Liver (tissue), 7 donors: ENCODE measurements at regions not wholly inside any gene's neighbourhood (a gene's known extent, or its start where the extent isn't known, plus 50 kb on each side); places are given as distances from the start of the nearest gene placed in this dataset.

ENCODE experiments used
- DNase-seq: peaks from one replicate; pipeline ENCODE4 v3.0.0-alpha.2; 2017; ENCODE audit warnings: low spot score
- H3K27ac ChIP-seq, 2 donors: one replicate each; pipeline ENCODE4 v1.7.0; 2013; ENCODE audit warnings: inconsistent platforms in 2 of 2, low read length in 2 of 2, control low read depth in 1 of 2, low read depth in 1 of 2, mild to moderate bottlenecking in 1 of 2
- H3K27me3 ChIP-seq, 4 donors: one replicate each; pipeline versions ENCODE4 v1.6.1 to v1.7.0; 2013; ENCODE audit warnings: low read length in 3 of 4, inconsistent platforms in 1 of 4, mild to moderate bottlenecking in 1 of 4, moderate library complexity in 1 of 4; ENCODE audit not compliant: control insufficient read depth in 4 of 4, insufficient read depth in 4 of 4
- H3K36me3 ChIP-seq, 4 donors: one replicate each; pipeline versions ENCODE4 v1.6.1 to v1.7.0; 2013; ENCODE audit warnings: low read length in 3 of 4, mild to moderate bottlenecking in 3 of 4, low read depth in 1 of 4, moderate library complexity in 1 of 4; ENCODE audit not compliant: control insufficient read depth in 4 of 4, insufficient read depth in 3 of 4
- H3K4me1 ChIP-seq, 4 donors: one replicate each; pipeline versions ENCODE4 v1.6.1 to v1.7.0; 2013; ENCODE audit warnings: low read length in 3 of 4, mild to moderate bottlenecking in 3 of 4, moderate library complexity in 1 of 4; ENCODE audit not compliant: control insufficient read depth in 4 of 4, insufficient read depth in 4 of 4
- H3K4me3 ChIP-seq, 3 donors: one replicate each; pipeline versions ENCODE4 v1.6.1 to v1.7.0; 2013; ENCODE audit warnings: low read length in 3 of 3, control low read depth in 1 of 3, low read depth in 1 of 3, mild to moderate bottlenecking in 1 of 3
- H3K9ac ChIP-seq, 2 donors: one replicate each; pipeline ENCODE4 v1.7.0; 2013; ENCODE audit warnings: low read length in 2 of 2, mild to moderate bottlenecking in 2 of 2, moderate library complexity in 2 of 2, control low read depth in 1 of 2, low read depth in 1 of 2
- H3K9me3 ChIP-seq, 4 donors: one replicate each; pipeline versions ENCODE4 v1.6.1 to v1.7.0; 2013; ENCODE audit warnings: low read length in 3 of 4; ENCODE audit not compliant: control insufficient read depth in 4 of 4
- EGR1 ChIP-seq, 2 donors: IDR thresholded peaks; 2 replicates each; pipeline ENCODE4 v1.6.1; 2016 to 2018; ENCODE audit warnings: antibody characterized with exemption in 2 of 2, low read depth in 2 of 2
- JUND ChIP-seq, 2 donors: IDR thresholded peaks; 2 replicates each; pipeline ENCODE4 v1.6.1; 2016; ENCODE audit warnings: antibody characterized with exemption in 2 of 2
- NR2F2 ChIP-seq: IDR thresholded peaks from 2 replicates; pipeline ENCODE4 v1.6.1; 2016; ENCODE audit warnings: antibody characterized with exemption
- RAD21 ChIP-seq, 2 donors: IDR thresholded peaks; 2 replicates each; pipeline ENCODE4 v1.6.1; 2016; ENCODE audit warnings: antibody characterized with exemption in 2 of 2, mild to moderate bottlenecking in 2 of 2
- SP1 ChIP-seq: IDR thresholded peaks from 2 replicates; pipeline ENCODE4 v1.6.1; 2018; ENCODE audit warnings: antibody characterized with exemption, mild to moderate bottlenecking
- YY1 ChIP-seq: IDR thresholded peaks from 2 replicates; pipeline ENCODE4 v1.6.1; 2016; ENCODE audit warnings: antibody characterized with exemption, mild to moderate bottlenecking
- WGBS: extraction: QIAGEN DNeasy Blood & Tissue Kit; methylation state at CpG from one replicate; pipeline ENCODE4 v1.1.7; 2013; 5-methylcytosine and 5-hydroxymethylcytosine counted together
- TF ChIP-seq, protein P1 (sequence below): IDR thresholded peaks from 2 replicates; pipeline ENCODE4 v1.6.1; 2016; ENCODE audit warnings: antibody characterized with exemption, mild to moderate bottlenecking
- TF ChIP-seq, protein P2 (sequence below): IDR thresholded peaks from 2 replicates; pipeline ENCODE4 v1.6.1; 2016; ENCODE audit warnings: antibody characterized with exemption
- TF ChIP-seq, protein P3 (sequence below): IDR thresholded peaks from 2 replicates; pipeline ENCODE4 v1.6.1; 2016; ENCODE audit warnings: antibody characterized with exemption
- TF ChIP-seq, protein P4 (sequence below): IDR thresholded peaks from 2 replicates; pipeline ENCODE4 v1.6.1; 2016; ENCODE audit warnings: antibody characterized with exemption
- donor health status: healthy.
- donor health status: healthy.
- donor health status: healthy.
- donor health status: healthy.

DNA sequence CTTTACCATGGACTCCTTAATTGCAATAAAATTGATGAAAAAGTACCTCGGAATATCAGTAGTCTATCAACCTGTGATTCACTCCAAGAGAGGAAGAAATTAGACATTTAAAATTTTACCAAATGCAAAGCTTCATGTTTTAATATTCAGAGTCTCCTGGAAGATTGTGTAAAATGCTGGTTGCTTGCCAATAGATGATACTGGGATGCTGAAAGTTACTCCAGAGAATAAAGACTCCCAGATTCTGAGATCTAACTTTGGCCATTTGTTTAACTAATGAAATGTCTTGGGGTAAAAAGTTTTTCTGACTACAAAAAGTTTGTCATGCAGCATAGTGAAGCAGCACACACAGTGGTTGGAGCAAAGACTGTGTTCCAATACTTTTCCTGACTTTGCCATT lies 176.7 kb upstream of the RSPO3 start:
- H3K4me3 ChIP-seq = no peak overlapping the region
- no peaks in the 10 kb centered on the region for H3K9me3 ChIP-seq
- WGBS = 64% methylated on average over 1 of the region's 1 CpG
- no peak overlapping the region for H3K27ac ChIP-seq
- TF ChIP-seq RAD21 (IDR thresholded peaks at IDR 0.05) (no peak), SP1 (no peak), EGR1 (IDR thresholded peaks at IDR 0.05; ENCODE audit: low read depth in 2 of 2) (no peak)
- TF ChIP-seq, protein P1, sequence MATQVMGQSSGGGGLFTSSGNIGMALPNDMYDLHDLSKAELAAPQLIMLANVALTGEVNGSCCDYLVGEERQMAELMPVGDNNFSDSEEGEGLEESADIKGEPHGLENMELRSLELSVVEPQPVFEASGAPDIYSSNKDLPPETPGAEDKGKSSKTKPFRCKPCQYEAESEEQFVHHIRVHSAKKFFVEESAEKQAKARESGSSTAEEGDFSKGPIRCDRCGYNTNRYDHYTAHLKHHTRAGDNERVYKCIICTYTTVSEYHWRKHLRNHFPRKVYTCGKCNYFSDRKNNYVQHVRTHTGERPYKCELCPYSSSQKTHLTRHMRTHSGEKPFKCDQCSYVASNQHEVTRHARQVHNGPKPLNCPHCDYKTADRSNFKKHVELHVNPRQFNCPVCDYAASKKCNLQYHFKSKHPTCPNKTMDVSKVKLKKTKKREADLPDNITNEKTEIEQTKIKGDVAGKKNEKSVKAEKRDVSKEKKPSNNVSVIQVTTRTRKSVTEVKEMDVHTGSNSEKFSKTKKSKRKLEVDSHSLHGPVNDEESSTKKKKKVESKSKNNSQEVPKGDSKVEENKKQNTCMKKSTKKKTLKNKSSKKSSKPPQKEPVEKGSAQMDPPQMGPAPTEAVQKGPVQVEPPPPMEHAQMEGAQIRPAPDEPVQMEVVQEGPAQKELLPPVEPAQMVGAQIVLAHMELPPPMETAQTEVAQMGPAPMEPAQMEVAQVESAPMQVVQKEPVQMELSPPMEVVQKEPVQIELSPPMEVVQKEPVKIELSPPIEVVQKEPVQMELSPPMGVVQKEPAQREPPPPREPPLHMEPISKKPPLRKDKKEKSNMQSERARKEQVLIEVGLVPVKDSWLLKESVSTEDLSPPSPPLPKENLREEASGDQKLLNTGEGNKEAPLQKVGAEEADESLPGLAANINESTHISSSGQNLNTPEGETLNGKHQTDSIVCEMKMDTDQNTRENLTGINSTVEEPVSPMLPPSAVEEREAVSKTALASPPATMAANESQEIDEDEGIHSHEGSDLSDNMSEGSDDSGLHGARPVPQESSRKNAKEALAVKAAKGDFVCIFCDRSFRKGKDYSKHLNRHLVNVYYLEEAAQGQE = no peak
- peaks cover 0 to 3% (median 0%) of the 10 kb centered on the region in 4 donors for H3K27me3 ChIP-seq
- no peaks in the 10 kb centered on the region for H3K4me1 ChIP-seq
- no peaks in the 10 kb centered on the region for H3K36me3 ChIP-seq
- H3K9ac ChIP-seq = no peak overlapping the region
- no peak for DNase-seq

DNA sequence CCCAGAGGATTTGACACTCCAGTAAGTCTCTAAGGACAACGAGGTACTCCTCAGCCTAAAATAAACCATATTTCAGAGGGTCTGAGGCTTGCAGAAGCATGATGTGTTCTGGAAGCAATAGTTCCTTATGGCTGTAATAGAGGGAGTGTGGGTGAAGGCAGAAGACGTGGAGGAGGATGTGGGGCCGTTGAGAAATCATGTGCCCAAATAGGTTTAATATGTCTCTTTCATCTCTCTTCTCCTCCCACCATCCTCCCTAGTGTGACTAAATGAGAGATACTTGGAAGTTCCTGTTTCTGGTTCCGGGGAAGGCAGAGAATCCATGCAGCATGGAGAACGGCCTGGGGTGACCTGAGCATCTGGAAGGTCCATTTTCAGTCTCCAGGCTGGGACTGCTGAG lies 174.0 kb upstream of the RSPO3 start:
- Histone ChIP-seq H3K9ac (no peak overlapping the region), H3K27ac (no peak overlapping the region), H3K9me3 (no peaks in the 10 kb centered on the region), H3K4me1 (no peaks in the 10 kb centered on the region), H3K27me3 (peaks cover 0 to 3% (median 0%) of the 10 kb centered on the region in 4 donors), H3K4me3 (no peak overlapping the region), H3K36me3 (no peaks in the 10 kb centered on the region)
- 56% methylated on average over 5 of the region's 5 CpGs for WGBS
- TF ChIP-seq JUND (IDR thresholded peaks at IDR 0.05) (no peak), NR2F2 (no peak), YY1 (no peak), SP1 (no peak), RAD21 (IDR thresholded peaks at IDR 0.05) (no peak)
- TF ChIP-seq, protein P1 = no peak
- TF ChIP-seq, protein P2, sequence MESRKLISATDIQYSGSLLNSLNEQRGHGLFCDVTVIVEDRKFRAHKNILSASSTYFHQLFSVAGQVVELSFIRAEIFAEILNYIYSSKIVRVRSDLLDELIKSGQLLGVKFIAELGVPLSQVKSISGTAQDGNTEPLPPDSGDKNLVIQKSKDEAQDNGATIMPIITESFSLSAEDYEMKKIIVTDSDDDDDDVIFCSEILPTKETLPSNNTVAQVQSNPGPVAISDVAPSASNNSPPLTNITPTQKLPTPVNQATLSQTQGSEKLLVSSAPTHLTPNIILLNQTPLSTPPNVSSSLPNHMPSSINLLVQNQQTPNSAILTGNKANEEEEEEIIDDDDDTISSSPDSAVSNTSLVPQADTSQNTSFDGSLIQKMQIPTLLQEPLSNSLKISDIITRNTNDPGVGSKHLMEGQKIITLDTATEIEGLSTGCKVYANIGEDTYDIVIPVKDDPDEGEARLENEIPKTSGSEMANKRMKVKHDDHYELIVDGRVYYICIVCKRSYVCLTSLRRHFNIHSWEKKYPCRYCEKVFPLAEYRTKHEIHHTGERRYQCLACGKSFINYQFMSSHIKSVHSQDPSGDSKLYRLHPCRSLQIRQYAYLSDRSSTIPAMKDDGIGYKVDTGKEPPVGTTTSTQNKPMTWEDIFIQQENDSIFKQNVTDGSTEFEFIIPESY = no peak
- TF ChIP-seq, protein P3, sequence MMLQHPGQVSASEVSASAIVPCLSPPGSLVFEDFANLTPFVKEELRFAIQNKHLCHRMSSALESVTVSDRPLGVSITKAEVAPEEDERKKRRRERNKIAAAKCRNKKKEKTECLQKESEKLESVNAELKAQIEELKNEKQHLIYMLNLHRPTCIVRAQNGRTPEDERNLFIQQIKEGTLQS = no peak
- TF ChIP-seq, protein P4, sequence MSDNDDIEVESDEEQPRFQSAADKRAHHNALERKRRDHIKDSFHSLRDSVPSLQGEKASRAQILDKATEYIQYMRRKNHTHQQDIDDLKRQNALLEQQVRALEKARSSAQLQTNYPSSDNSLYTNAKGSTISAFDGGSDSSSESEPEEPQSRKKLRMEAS = no peak
- DNase-seq = no peak
